NCI-H345 treated with DMSO at 0.1 percent for 48 hours (cell line): ENCODE measurements at regions not wholly inside any gene's neighbourhood (a gene's known extent, or its start where the extent isn't known, plus 50 kb on each side); places are given as distances from the start of the nearest gene placed in this dataset.
"Not testable (repeated sequence)": the region's sequence is repeated elsewhere in the genome, so short reads cannot be mapped to it uniquely, and the experiment has no call there.

Source experiments
- DNase-seq: peaks from one replicate; lab custom pipeline; 2025; ENCODE audit not compliant: unreplicated experiment; lab: John Stamatoyannopoulos, UW

DNA sequence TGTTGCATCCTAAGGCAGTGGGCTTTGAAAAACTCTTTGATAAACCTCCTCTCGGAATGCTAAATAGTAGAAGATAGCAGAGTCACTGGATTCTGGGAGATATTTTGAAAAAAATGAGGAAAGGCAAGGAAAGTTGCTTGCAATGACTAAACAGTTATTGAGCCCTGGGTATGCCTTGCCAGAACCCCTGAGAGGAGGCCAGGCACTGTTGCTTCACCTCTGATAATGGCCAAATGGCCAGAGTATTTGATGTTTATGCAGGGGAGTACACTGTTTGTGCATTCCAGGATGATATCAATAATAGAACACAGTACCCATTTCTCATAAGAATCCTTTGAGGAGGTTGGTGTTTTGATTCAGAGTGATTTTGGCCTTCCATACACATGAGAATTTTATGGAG is 935.1 kb upstream of the WWC1 start:
- no peak for DNase-seq

DNA sequence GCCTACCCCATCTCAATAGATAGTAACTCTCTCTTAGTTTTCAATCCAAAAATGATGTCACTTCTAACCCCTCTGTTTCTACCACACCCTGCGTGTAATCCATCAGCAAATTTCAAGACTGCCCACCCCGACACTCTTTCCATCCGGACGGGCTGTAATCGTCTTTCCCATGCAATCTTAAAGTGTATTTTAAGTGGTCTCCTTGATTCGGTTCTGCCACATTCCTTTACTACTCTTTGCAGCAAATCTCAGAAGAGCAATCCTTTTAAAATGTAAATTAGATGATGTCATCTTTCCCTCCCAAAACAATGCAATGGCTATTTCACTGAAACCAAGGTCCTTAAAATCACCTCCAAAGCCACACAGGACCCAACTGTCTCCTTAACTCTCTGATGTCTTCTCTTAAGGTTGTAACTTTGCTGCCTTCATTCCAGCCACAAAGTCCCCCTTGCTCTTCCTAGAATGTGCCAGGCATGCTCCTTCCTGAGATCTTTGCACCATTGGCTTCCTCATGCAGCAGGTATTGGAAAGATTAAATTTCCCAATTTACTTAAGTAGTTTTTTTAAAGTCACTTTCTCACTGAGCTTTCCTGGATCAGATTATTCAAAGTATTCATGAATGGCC is 932.5 kb upstream of the WWC1 start:
- DNase-seq, result no peak

DNA sequence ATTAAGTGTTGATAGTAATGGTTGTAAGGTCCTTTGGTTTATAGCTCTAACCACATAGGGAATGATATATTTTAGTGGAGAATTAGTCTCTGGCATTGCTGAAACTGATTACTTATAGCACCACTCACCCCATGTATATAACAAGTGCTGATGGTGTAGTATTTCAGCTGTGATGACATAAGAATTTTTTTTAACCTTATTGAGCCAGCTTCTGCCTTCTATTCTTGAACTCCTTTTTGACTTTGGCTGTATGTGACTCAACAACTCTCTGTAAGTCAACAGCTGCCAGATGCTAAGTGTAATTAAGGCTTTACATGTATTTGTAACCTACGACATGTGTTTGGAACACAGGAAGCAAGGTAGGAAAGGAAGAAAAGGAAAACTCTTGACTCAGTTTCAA is 929.6 kb upstream of the WWC1 start:
- no peak for DNase-seq

DNA sequence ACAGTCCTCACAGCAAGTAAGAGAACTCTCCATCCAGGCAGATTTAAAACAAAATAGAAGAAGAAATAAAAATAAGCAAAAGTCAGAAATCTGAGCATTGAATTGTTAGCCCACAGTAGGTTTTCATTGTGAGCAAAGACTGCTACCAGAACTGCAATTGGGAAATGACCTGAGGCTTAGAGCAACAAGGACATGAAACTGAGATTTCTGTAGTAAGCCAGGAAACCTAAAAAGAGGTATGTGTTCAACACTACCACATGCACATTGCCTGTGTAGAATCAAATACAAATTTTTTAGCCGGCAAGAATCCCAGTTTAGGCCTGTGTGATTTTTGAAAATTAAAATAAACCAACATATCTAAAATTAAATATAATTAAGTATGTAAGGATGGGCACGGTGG is 928.4 kb upstream of the WWC1 start:
- DNase-seq, result no peak

DNA sequence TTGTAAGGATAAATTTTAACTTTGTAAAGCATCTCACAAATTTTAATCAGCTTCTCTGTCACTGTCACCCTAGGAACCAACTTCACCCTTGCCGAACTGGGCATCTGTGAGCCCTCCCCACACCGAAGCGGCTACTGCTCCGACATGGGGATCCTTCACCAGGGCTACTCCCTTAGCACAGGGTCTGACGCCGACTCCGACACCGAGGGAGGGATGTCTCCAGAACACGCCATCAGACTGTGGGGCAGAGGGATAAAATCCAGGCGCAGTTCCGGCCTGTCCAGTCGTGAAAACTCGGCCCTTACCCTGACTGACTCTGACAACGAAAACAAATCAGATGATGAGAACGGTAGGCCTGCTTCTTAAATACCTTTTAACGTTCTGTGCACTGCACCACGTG is 916.3 kb upstream of the WWC1 start:
- DNase-seq, result no peak

DNA sequence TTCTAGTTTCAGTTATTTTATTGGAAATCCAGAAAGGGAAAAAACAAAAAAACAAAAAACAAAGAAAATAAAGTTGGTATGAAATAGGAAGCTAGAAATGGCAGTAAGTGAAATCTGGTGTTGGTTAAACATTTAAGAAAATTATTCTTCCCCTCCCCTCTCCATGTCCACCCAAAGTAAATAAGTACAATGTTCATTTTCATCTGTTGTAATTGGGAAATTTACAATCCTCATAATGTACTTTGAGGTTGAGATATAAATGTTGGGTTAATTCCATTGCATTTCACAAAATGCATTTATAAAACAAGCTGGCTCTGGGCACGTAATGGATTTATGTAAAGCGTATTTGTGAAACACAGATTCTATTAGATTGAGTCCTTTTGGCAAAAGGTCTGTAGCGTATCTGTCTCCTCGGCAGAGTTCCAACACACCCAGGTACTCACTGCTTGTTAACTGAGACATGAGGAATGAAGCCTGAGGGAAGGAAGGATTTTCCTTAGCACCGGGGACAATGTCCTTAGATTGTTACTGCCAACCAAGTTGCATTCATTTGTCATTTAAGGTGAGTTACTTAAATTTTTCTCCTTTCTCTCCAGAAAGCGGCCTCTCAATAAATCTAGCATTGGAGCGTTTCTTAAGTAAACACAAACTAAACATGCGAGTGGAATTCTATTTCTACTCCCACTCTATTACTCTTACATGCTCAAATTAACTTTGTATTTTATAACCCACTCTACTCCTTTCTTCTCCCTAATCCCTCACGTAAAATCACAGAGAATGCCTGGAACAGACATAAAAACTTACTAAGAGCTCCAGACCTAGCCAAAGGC is 912.3 kb upstream of the WWC1 start:
- no peak for DNase-seq

DNA sequence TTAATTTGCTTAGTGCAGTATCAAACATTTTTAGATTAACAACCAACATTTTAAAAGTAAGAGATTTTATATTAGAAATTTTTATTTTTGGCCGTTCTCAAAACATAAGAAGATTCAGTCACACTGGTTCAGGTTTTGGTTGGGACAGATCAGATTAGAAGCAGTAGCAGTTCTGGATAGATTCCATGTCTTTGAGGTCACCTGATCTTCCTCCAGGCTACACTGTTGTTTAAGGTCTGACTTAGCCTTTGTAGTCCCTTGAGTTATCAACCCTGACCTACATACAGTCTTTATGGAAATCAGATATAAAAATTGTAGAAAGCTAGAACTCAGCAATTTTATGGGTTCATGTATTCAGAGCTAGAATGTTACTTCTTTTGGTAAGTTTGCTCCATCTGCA is 910.0 kb upstream of the WWC1 start:
- DNase-seq, result no peak

DNA sequence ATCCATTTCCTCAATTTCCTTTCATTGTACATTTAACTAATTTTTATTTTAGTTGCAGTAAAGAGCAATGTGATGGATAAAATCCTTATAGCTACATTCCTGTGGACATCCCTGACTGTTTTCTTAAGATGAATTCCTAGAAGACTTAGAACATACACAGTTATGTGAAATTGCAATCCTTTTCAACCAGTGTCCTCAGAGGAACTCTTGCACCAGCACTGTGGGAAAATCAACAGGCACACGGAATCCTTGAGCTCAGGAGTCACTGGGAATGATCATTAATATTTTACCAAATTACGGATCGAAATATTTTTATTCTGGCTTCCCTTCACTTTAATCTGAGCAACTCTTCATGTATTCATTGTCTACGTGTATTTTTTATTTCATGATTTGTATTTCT is 901.9 kb upstream of the WWC1 start:
- DNase-seq, result no peak

DNA sequence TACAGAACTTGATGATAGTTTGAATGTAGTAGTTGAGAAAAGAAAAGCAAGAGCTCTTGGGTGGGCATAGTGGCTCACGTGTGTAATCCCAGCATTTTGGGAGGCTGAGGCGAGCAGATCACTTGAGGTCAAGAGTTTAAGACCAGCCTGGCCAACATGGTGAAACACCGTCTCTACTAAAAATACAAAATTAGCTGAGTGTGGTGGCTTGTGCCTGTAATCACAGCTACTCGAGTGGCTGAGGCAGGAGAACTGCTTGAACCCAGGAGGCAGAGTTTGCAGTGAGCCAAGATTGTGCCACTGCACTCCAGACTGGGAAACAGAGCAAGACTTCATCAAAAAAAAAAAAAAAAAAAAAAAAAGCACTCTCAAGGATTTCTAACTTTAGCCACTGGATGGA is 900.2 kb upstream of the WWC1 start:
- DNase-seq, result not testable (repeated sequence)

DNA sequence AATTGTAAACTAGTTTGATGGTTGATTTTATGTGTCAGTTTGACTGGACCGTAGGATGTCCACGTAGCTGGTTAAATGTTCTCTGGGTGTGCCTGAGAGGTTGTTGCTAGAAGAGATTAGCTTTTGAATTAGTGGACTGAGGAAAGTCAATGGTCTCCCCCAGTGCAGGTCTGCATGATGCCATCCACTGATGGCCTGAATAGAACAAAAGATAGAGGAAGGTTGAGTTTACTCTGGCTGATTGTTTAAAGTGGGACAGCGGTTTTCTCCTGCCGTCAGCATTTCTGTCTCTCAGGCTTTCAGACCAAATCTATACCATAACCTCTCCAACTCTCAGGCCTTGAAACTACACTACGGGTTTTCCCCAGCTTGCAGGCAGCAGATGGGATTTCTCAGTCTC is 899.2 kb upstream of the WWC1 start:
- DNase-seq, result no peak

DNA sequence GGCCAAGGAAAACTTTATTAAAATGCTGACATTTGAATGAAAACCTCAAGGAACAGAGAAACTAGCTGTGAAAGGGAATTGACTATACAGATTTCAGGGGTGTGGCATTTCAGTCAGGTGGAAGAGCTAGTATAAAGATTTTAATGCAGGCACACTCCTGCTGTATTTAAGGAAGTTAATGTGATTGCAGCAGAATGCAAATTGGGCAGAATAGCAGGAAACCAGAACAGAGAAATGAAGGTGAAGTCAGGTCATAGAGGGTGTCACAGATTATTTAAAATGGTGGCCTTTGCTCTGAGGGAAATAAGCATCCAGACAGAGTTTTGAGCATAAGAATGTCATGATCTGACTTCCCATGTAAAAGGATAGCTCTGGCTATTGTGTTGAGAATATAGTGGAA is 898.1 kb upstream of the WWC1 start:
- no peak for DNase-seq

DNA sequence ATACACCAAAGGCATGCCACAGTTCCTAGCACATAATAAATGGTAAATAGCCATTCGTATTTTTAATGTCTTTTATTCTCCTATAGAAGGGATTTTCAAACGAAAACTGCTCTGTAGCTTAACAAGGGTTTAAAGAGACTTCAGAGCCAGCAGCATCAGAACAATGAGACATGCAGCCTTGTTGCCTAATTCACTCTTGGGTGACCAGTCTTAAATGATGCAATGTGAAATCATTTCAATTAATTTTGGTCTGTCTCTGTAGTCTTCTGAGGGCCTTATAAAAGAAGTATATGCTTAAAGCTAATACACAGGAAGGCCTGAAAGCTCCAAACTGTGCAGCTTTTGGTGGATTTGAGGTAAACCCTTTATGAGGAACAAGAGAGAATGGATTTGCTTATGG is 888.8 kb upstream of the WWC1 start:
- DNase-seq, result no peak

DNA sequence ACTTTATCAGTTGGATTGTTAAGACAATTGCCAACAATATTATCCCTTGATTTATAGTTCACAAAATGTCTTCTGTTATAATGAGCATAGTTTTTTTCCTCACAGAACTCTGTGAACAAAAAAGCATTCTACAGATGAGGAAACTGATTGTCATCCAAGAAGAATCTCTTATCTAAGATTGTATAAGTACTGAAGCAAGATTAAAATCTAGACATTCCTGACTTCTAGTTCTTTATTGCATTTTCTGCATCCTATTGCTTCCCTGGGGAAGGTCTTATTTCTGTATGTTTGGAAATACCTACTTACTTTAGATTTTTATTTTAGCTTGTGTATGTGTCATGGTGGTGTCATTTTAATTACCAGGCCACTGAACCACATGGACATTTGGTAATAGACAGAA is 884.9 kb upstream of the WWC1 start:
- no peak for DNase-seq

DNA sequence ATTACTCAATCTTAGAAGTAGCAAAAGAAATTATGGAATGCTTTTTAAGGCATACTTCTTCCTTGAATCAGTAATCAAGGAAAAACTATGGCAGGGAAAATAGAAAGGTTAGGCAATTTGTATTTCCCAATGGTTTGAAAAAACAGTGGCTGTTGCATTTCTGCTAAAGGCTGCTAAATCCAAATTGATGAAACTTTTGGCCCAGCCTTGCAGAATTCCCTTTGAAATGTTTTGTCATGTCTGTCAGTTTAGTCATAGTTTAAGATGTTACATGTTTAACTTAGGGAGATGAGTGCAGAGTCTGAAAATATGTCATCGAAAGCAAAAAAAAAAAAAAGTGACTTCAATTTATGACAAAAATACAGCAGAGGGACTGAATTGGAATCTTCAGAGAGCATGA is 878.9 kb upstream of the WWC1 start:
- no peak for DNase-seq

DNA sequence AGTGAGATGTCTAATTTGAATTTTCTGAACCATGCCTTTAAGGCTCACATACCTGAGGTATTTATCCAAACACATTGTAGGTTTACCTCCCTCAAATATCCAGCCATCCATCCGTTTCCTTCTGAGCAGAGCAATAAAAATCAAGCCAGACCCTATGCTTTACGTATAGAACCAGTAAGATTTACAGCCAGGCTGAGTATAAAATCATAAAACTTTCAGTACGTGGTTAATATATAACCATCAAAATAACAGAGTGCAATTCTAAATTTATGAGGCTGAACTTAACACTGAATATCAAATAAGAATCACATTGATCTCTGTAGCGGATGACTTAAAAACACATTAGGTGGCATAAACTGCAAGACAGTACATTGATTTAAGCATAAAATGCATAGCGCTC is 877.9 kb upstream of the WWC1 start:
- DNase-seq, result no peak

DNA sequence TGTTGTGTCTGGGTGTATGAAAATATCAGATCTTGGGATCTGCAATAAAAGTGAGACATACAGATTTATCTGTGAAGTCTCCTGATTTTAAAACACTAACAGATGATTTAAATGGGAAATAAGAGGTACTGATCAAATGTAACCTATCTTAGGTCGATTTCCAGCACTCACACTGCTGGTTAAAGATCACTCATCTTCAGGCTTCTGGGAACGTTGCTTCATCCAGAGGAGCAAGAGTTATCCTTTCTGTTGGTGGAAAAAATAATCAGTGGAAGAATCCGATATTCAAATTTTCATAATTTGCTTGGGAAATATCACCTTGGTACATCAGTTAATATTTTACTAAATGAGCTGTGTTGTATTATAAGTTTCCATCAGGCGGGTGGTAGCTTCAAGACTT is 876.8 kb upstream of the WWC1 start:
- no peak for DNase-seq

DNA sequence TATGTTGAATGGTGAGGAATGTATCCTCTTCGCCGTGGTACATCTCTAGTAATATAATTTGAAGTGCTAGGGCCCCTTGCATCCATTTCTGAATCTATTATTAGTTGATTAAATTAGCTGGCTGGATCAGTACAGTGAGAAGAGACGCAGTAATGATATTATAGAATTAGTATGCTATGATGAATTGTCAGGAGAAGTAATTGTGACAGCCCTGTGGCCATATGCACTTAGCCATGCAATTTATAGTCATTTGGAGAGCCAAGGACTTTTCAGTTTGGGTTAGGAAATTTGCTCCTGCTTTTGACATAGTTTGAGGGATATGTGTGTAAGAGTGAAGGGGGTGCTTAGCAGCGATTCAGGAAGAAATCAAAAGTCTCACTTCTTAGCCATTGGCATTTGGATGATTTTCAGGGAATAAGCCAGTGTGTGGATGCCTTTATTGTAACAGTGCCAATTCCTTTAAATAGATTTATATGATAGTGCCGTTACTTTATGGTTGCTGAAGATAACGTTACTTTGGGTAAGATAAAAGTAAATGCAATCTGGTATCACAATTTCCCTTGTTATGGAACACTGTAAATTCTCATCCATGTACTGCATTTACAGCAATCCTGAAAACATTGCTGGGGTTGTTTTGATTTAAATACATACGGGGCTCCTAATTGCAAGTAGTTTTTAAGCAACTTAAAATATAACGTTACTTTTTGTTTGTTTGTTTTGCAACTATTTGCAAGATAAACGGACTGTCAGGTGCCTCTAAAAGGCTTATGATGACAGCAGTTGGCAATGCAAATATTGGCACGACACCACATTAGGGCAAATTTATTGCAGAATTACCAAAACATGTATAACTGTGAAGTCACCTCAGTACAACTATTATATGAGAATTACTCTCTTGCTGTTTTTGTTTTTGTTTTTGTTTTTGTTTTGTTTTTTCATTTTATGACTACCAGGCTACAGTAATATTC is 875.4 kb upstream of the WWC1 start:
- DNase-seq, result no peak

DNA sequence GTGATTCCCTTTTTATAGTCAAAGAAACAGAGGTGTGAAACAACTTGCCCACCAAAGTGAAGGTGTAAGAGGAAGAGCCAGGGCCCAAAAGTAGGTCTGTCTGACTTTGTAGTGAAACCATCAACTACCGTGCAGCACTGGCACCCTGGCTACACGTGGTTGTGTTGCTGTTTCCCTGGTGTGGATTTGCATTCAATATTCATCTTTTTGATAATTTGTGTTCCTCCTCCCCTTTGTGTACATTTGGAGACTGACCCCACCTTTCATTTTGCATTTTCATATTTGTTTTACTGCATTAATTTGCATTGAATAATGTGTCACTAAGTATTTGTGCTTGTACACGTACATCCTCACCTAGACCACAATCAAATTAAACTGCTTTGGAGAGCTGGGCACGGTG is 873.8 kb upstream of the WWC1 start:
- DNase-seq, result no peak

DNA sequence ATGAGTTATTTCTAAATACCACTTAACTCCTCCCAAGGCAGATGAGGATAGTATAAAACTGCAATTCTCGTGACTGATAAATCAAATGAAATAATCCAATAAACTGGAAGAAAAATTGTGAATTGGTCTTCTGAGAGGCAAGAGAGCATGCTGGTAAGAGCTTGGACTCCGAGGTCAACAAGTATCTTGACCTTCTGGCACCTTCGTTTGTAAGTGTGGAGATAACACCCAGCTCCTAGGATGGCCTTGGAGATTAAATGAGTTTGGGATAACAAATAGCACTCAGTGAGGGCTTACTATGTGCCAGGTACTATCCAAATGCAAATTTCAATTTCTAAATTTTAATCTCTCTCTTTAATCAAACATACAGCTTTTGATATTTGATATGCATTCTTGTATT is 866.3 kb upstream of the WWC1 start:
- no peak for DNase-seq

DNA sequence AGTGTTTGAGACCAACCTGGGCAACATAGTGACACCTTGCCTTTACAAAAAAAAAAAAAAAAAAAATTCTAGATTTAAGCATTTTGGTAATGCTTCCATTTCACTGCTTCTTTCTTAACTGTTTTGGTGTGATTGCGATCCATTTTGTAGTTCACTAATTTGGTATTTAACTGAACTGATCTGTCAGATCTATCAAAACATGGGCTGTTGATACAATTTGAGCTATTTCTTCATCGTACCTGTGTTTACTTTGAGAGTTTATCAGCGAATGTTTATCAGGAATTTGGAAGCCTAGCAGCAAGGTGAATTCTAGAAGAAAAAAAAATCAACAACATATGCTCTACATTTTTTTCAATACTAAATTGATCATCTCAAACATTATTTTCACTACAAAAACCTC is 864.9 kb upstream of the WWC1 start:
- DNase-seq, result no peak

DNA sequence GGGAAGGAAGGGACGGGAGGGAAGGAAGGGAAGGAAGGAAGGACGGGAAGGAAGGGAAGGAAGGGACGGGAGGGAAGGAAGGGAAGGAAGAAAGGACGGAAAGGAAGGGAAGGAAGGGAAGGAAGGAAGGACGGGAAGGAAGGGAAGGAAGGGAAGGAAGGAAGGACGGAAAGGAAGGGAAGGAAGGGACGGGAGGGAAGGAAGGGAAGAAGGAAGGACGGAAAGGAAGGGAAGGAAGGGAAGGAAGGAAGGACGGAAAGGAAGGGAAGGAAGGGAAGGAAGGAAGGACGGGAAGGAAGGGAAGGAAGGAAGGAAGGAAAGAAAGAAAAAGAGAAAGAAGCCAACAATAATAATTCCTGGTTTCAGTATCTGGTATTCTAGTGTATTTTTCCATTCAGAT is 863.8 kb upstream of the WWC1 start:
- not testable (repeated sequence) for DNase-seq

DNA sequence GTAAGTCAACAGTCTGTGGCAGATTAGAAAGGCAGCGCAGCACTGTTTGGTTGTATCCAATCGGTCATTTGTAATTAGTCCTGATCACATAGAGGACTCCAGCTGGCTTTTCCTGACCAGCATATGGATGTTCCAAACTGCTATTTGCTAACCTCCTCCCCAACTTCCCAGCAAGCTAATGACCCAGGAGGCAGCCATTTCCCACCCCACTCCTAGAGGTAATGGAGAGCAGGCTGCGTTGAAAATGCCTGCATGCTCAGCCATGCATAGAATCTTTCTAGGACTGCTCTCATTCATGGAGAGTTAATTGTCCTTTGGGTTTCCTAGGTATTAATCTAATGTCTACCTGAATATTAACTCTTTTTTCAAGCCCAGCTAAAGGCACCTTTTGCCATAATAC is 850.6 kb upstream of the WWC1 start:
- no peak for DNase-seq
